ENCODE measurements at regions not wholly inside any gene's neighbourhood (a gene's known extent, or its start where the extent isn't known, plus 50 kb on each side); places are given as distances from the start of the nearest gene placed in this dataset.

DNA sequence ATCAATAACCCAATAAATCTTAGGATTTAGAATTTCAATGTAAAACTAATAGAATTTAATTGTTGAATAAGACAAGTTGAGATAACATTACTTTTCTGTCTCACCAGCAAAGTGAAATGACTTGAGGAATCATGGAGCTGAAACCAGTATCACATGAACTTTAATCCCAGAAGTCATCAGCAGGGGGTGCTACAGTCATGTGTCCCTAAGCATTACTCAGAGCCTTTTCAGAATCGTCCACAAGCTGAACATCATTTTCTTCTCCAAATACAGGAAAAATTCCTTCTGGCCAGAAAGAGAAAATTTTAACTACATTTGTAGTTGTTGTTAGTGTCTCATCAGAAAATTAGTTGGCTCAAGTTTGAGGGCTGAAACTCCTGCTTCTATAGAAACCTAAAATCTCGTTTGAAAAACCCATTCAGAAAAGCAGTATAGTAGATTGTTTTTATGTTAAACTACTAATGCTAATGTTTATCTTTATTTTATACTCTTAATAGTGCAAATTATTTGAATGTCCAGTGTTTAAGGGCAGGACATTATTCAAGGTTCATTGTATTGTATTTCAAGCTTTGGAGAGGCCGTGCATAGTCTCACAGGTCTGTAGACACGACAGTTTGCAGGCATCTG is 384.1 kb downstream of the PLOD2 start:
- no peaks in the 10 kb centered on the region for H3K27me3 ChIP-seq (ENCODE audit: control insufficient read depth, insufficient read depth, low read length, poor library complexity, severe bottlenecking)
- peaks cover 3% of the 10 kb centered on the region for H3K9me3 Mint-ChIP-seq
- no peaks in the 10 kb centered on the region for H3K36me3 Mint-ChIP-seq (ENCODE audit: low read depth)
- H3K27ac ChIP-seq (ENCODE audit: low read depth, low read length): no peak overlapping the region
- no peak overlapping the region for H3K27ac Mint-ChIP-seq
- H3K4me1 ChIP-seq (ENCODE audit: control insufficient read depth, insufficient read depth, low read length): no peaks in the 10 kb centered on the region
- TF ChIP-seq CTCF (conservative IDR thresholded peaks at IDR 0.05): peak; percentile 89
- no peak overlapping the region for H3K4me3 Mint-ChIP-seq
- H3K4me1 Mint-ChIP-seq: peaks cover 8% of the 10 kb centered on the region
- H3K27me3 Mint-ChIP-seq (ENCODE audit: insufficient read depth): no peaks in the 10 kb centered on the region
- WGBS, 2 experiments (ENCODE audit: insufficient coverage in 1 of 2, insufficient read length in 1 of 2): 73% methylated on average over 3 of the region's 4 CpGs; no CpG with 5 or more reads in 1 of the 2 experiments
- H3K9me3 ChIP-seq (ENCODE audit: control insufficient read depth, low read length): peaks cover 1% of the 10 kb centered on the region
- no peak overlapping the region for H3K9ac ChIP-seq (ENCODE audit: extremely low read depth, low read length, poor library complexity, severe bottlenecking)
- peak; percentile 84 for DNase-seq
- no peaks in the 10 kb centered on the region for H3K36me3 ChIP-seq (ENCODE audit: control insufficient read depth, insufficient read depth, low read length)
- H3K4me3 ChIP-seq (ENCODE audit: low read length): no peak overlapping the region

GRCh38 chr3:145780301-145780700 is 380.7 kb downstream of the PLOD2 start:
- no peaks in the 10 kb centered on the region for H3K4me1 ChIP-seq (ENCODE audit: control insufficient read depth, insufficient read depth, low read length)
- no peak overlapping the region for H3K27ac Mint-ChIP-seq
- H3K27me3 ChIP-seq (ENCODE audit: control insufficient read depth, insufficient read depth, low read length, poor library complexity, severe bottlenecking): no peaks in the 10 kb centered on the region
- H3K9me3 Mint-ChIP-seq: no peaks in the 10 kb centered on the region
- H3K27me3 Mint-ChIP-seq (ENCODE audit: insufficient read depth): no peaks in the 10 kb centered on the region
- peaks cover 3% of the 10 kb centered on the region for H3K4me1 Mint-ChIP-seq
- no peaks in the 10 kb centered on the region for H3K9me3 ChIP-seq (ENCODE audit: control insufficient read depth, low read length)
- no peak overlapping the region for H3K4me3 Mint-ChIP-seq
- 94% methylated on average over 4 of the region's 4 CpGs for WGBS, 2 experiments (ENCODE audit: insufficient coverage in 1 of 2, insufficient read length in 1 of 2)
- no peak for TF ChIP-seq CTCF (conservative IDR thresholded peaks at IDR 0.05)
- no peaks in the 10 kb centered on the region for H3K36me3 Mint-ChIP-seq (ENCODE audit: low read depth)
- no peak overlapping the region for H3K4me3 ChIP-seq (ENCODE audit: low read length)
- H3K36me3 ChIP-seq (ENCODE audit: control insufficient read depth, insufficient read depth, low read length): no peaks in the 10 kb centered on the region
- no peak overlapping the region for H3K9ac ChIP-seq (ENCODE audit: extremely low read depth, low read length, poor library complexity, severe bottlenecking)
- DNase-seq: no peak
- no peak overlapping the region for H3K27ac ChIP-seq (ENCODE audit: low read depth, low read length)

- Mint-ChIP-seq H3K4me3 (no peak overlapping the region), H3K4me1 (peaks cover 14% of the 10 kb centered on the region), H3K27me3 (ENCODE audit: insufficient read depth) (no peaks in the 10 kb centered on the region), H3K9me3 (no peaks in the 10 kb centered on the region), H3K27ac (no peak overlapping the region), H3K36me3 (ENCODE audit: low read depth) (no peaks in the 10 kb centered on the region)
- no peaks in the 10 kb centered on the region for H3K9me3 ChIP-seq (ENCODE audit: control insufficient read depth, low read length)
- DNase-seq: no peak
- no peak for TF ChIP-seq CTCF (conservative IDR thresholded peaks at IDR 0.05)
- no peak overlapping the region for H3K27ac ChIP-seq (ENCODE audit: low read depth, low read length)
- no peaks in the 10 kb centered on the region for H3K4me1 ChIP-seq (ENCODE audit: control insufficient read depth, insufficient read depth, low read length)
- no peaks in the 10 kb centered on the region for H3K36me3 ChIP-seq (ENCODE audit: control insufficient read depth, insufficient read depth, low read length)
- H3K4me3 ChIP-seq (ENCODE audit: low read length): no peak overlapping the region
- H3K27me3 ChIP-seq (ENCODE audit: control insufficient read depth, insufficient read depth, low read length, poor library complexity, severe bottlenecking): no peaks in the 10 kb centered on the region
- H3K9ac ChIP-seq (ENCODE audit: extremely low read depth, low read length, poor library complexity, severe bottlenecking): no peak overlapping the region
Observed at GRCh38 chr3:145785668-145786067, 375.3 kb downstream of the PLOD2 start.
